A549 (cell line): ENCODE measurements at regions not wholly inside any gene's neighbourhood (a gene's known extent, or its start where the extent isn't known, plus 50 kb on each side); places are given as distances from the start of the nearest gene placed in this dataset.
"Not testable (repeated sequence)": the region's sequence is repeated elsewhere in the genome, so short reads cannot be mapped to it uniquely, and the experiment has no call there.

ENCODE experiments used
- CHD2 ChIP-seq: fragments of 150-350 bp; IDR thresholded peaks from 2 replicates; pipeline ENCODE4 v1.6.1; 2014; ENCODE audit warnings: low read length; ENCODE audit not compliant: partially characterized antibody
- EP300 ChIP-seq, 2 experiments: fragments of >200 bp; sonication (Bioruptor Twin); formaldehyde crosslinking; IDR thresholded peaks; 2 replicates in 1 of 2; 3 replicates in 1 of 2; pipeline ENCODE4 v1.6.1; 2016 to 2017
- JUNB ChIP-seq: fragments of >200 bp; sonication (Bioruptor Twin); formaldehyde crosslinking; IDR thresholded peaks from 2 replicates; pipeline ENCODE4 v1.6.1; 2016
- MAFK ChIP-seq: fragments of 450-650 bp; IDR thresholded peaks from 2 replicates; pipeline ENCODE4 v1.6.1; 2014; ENCODE audit not compliant: partially characterized antibody
- MYC ChIP-seq: IDR thresholded peaks from 2 replicates; pipeline ENCODE4 v1.6.1; 2012; ENCODE audit warnings: mild to moderate bottlenecking, inconsistent platforms, low read length, improper control_type of control experiment, borderline replicate concordance
- POLR2A ChIP-seq: IDR thresholded peaks from 2 replicates; pipeline ENCODE4 v1.6.1; 2012; ENCODE audit warnings: mild to moderate bottlenecking, low read length
- POLR2AphosphoS2 ChIP-seq: conservative IDR thresholded peaks from 2 replicates; pipeline ENCODE4 v1.6.1; 2012; ENCODE audit warnings: low read length, improper control_type of control experiment, inconsistent platforms
- RFX5 ChIP-seq: fragments of 450-650 bp; IDR thresholded peaks from 2 replicates; pipeline ENCODE4 v1.7.1; 2014; ENCODE audit warnings: antibody characterized with exemption, mild to moderate bottlenecking, moderate library complexity
- TF ChIP-seq, protein P1 (sequence below): fragments of >200 bp; sonication (Bioruptor Twin); formaldehyde crosslinking; IDR thresholded peaks from 3 replicates; pipeline ENCODE4 v1.5.1; 2016
- TF ChIP-seq, protein P2 (sequence below): fragments of 200-600 bp; sonication (generic); IDR thresholded peaks from 2 replicates; pipeline ENCODE4 v1.6.1; 2016; ENCODE audit warnings: antibody characterized with exemption, mild to moderate bottlenecking, moderate library complexity
- TF ChIP-seq, protein P3 (sequence below): fragments of 450-650 bp; IDR thresholded peaks from 2 replicates; pipeline ENCODE4 v1.6.1; 2014; ENCODE audit warnings: antibody characterized with exemption

DNA sequence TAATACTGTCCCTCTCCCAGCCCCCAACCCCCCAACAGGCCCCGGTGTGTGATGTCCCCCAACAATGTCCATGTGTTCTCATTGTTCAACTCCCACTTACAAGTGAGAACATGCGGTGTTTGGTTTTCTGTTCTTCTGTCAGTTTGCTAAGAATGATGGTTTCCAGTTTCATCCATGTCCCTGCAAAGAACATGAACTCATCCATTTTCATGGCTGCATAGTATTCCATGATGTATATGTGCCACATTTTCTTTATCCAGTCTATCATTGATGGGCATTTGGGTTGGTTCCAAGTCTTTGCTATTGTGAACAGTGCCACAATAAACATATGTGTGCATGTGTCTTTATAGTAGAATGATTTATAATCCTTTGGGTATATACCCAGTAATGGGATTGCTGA, 232.2 kb downstream of the PARM1 start:
- TF ChIP-seq RFX5; POLR2AphosphoS2; MYC; POLR2A; EP300 (IDR thresholded peaks at IDR 0.05); MAFK; CHD2; JUNB: not testable (repeated sequence)
- TF ChIP-seq, protein P1, sequence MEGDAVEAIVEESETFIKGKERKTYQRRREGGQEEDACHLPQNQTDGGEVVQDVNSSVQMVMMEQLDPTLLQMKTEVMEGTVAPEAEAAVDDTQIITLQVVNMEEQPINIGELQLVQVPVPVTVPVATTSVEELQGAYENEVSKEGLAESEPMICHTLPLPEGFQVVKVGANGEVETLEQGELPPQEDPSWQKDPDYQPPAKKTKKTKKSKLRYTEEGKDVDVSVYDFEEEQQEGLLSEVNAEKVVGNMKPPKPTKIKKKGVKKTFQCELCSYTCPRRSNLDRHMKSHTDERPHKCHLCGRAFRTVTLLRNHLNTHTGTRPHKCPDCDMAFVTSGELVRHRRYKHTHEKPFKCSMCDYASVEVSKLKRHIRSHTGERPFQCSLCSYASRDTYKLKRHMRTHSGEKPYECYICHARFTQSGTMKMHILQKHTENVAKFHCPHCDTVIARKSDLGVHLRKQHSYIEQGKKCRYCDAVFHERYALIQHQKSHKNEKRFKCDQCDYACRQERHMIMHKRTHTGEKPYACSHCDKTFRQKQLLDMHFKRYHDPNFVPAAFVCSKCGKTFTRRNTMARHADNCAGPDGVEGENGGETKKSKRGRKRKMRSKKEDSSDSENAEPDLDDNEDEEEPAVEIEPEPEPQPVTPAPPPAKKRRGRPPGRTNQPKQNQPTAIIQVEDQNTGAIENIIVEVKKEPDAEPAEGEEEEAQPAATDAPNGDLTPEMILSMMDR = not testable (repeated sequence)
- TF ChIP-seq, protein P2, sequence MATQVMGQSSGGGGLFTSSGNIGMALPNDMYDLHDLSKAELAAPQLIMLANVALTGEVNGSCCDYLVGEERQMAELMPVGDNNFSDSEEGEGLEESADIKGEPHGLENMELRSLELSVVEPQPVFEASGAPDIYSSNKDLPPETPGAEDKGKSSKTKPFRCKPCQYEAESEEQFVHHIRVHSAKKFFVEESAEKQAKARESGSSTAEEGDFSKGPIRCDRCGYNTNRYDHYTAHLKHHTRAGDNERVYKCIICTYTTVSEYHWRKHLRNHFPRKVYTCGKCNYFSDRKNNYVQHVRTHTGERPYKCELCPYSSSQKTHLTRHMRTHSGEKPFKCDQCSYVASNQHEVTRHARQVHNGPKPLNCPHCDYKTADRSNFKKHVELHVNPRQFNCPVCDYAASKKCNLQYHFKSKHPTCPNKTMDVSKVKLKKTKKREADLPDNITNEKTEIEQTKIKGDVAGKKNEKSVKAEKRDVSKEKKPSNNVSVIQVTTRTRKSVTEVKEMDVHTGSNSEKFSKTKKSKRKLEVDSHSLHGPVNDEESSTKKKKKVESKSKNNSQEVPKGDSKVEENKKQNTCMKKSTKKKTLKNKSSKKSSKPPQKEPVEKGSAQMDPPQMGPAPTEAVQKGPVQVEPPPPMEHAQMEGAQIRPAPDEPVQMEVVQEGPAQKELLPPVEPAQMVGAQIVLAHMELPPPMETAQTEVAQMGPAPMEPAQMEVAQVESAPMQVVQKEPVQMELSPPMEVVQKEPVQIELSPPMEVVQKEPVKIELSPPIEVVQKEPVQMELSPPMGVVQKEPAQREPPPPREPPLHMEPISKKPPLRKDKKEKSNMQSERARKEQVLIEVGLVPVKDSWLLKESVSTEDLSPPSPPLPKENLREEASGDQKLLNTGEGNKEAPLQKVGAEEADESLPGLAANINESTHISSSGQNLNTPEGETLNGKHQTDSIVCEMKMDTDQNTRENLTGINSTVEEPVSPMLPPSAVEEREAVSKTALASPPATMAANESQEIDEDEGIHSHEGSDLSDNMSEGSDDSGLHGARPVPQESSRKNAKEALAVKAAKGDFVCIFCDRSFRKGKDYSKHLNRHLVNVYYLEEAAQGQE = not testable (repeated sequence)
- TF ChIP-seq, protein P3, sequence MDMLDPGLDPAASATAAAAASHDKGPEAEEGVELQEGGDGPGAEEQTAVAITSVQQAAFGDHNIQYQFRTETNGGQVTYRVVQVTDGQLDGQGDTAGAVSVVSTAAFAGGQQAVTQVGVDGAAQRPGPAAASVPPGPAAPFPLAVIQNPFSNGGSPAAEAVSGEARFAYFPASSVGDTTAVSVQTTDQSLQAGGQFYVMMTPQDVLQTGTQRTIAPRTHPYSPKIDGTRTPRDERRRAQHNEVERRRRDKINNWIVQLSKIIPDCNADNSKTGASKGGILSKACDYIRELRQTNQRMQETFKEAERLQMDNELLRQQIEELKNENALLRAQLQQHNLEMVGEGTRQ = not testable (repeated sequence)
